ENCODE measurements at regions not wholly inside any gene's neighbourhood (a gene's known extent, or its start where the extent isn't known, plus 50 kb on each side); places are given as distances from the start of the nearest gene placed in this dataset.
"Not testable (repeated sequence)": the region's sequence is repeated elsewhere in the genome, so short reads cannot be mapped to it uniquely, and the experiment has no call there.

DNA sequence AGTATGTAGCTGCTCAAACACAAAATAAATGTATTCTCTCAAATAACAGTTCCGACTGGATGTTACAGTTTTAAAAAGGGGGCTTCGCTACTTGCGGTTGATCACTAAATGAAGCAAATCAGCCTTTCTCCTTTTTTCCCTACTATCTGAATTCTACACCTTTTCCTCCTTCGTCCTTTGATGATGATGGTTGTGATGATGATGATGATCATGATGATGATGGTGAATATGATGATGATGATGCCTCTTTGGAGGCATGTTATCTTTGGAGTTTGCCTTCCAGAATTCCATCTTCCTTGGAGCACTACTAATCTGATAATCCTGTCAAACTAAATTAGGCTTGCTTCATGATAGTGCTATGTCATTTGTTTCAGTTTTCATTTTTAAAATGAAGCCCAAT is 1073.3 kb downstream of the SOCS6 start:
- H2BK120ac ChIP-seq (ENCODE audit: low read depth, low read length): no peak overlapping the region
- 100% methylated on average over 1 of the region's 4 CpGs for WGBS

GRCh38 chr18:71355599-71355998 is 1066.8 kb downstream of the SOCS6 start:
- H2BK5ac ChIP-seq (ENCODE audit: low read depth, low read length, poor library complexity, severe bottlenecking); H3K18ac ChIP-seq (ENCODE audit: low read depth in 1 of 2, low read length in 2 of 2); H3K9me3 ChIP-seq (ENCODE audit: control insufficient read depth, low read length); H3K36me3 ChIP-seq (ENCODE audit: control insufficient read depth in 1 of 2, insufficient read depth in 2 of 2, low read depth in 1 of 2, low read length in 2 of 2); H3K23ac ChIP-seq (ENCODE audit: low read length in 2 of 2); H3K27ac ChIP-seq (ENCODE audit: low read length, poor library complexity, severe bottlenecking); H3K79me1 ChIP-seq (replicated peaks; ENCODE audit: low read length, poor library complexity, severe bottlenecking); H3K4me3 ChIP-seq (ENCODE audit: insufficient read depth in 1 of 2, low read depth in 1 of 2, low read length in 2 of 2); H2BK12ac ChIP-seq (ENCODE audit: low read length in 2 of 2); H2AFZ ChIP-seq (ENCODE audit: low read depth, low read length); DNase-seq; H3K9ac ChIP-seq (ENCODE audit: low read length); H3K4ac ChIP-seq (ENCODE audit: low read depth in 1 of 2, low read length in 2 of 2); H4K8ac ChIP-seq (ENCODE audit: low read length); H2BK15ac ChIP-seq (ENCODE audit: low read depth, poor library complexity, severe bottlenecking); H3K4me1 ChIP-seq (ENCODE audit: control insufficient read depth, insufficient read depth, low read depth, low read length); H3K27me3 ChIP-seq (ENCODE audit: control insufficient read depth in 1 of 2, insufficient read depth in 1 of 2, low read length in 2 of 2); H2AK5ac ChIP-seq (ENCODE audit: low read length, severe bottlenecking); H2BK120ac ChIP-seq (ENCODE audit: low read depth, low read length); H3K4me2 ChIP-seq (ENCODE audit: low read length, poor library complexity, severe bottlenecking); H4K91ac ChIP-seq (ENCODE audit: low read length); H3K14ac ChIP-seq (ENCODE audit: low read length in 2 of 2): not testable (repeated sequence)
- 77% methylated on average over 3 of the region's 3 CpGs for WGBS

More for the DNA sequence above, 1073.3 kb downstream of the SOCS6 start:
- Histone ChIP-seq H3K27me3 (ENCODE audit: control insufficient read depth in 1 of 2, insufficient read depth in 1 of 2, low read length in 2 of 2) (no peaks in the 10 kb centered on the region), H2AK5ac (ENCODE audit: low read length, severe bottlenecking) (no peak overlapping the region), H3K4me1 (ENCODE audit: control insufficient read depth, insufficient read depth, low read depth, low read length) (no peaks in the 10 kb centered on the region), H4K8ac (ENCODE audit: low read length) (no peak overlapping the region), H2AFZ (ENCODE audit: low read depth, low read length) (no peak overlapping the region), H3K18ac (ENCODE audit: low read depth in 1 of 2, low read length in 2 of 2) (no peak overlapping the region), H3K4me2 (ENCODE audit: low read length, poor library complexity, severe bottlenecking) (no peak overlapping the region), H3K4me3 (ENCODE audit: insufficient read depth in 1 of 2, low read depth in 1 of 2, low read length in 2 of 2) (no peak overlapping the region), H2BK15ac (ENCODE audit: low read depth, poor library complexity, severe bottlenecking) (no peak overlapping the region), H3K9me3 (ENCODE audit: control insufficient read depth, low read length) (peaks cover 23% of the 10 kb centered on the region), H2BK12ac (ENCODE audit: low read length in 2 of 2) (no peak overlapping the region), H2BK5ac (ENCODE audit: low read depth, low read length, poor library complexity, severe bottlenecking) (no peak overlapping the region), H3K4ac (ENCODE audit: low read depth in 1 of 2, low read length in 2 of 2) (no peak overlapping the region), H3K27ac (ENCODE audit: low read length, poor library complexity, severe bottlenecking) (no peak overlapping the region), H3K79me1 (replicated peaks; ENCODE audit: low read length, poor library complexity, severe bottlenecking) (no peaks in the 10 kb centered on the region), H3K14ac (ENCODE audit: low read length in 2 of 2) (no peak overlapping the region), H3K9ac (ENCODE audit: low read length) (no peak overlapping the region), H4K91ac (ENCODE audit: low read length) (no peak overlapping the region), H3K36me3 (ENCODE audit: control insufficient read depth in 1 of 2, insufficient read depth in 2 of 2, low read depth in 1 of 2, low read length in 2 of 2) (no peaks in the 10 kb centered on the region), H3K23ac (ENCODE audit: low read length in 2 of 2) (no peak overlapping the region)
- DNase-seq: no peak

GRCh38 chr18:71352618-71353017 is 1063.8 kb downstream of the SOCS6 start:
- no peak overlapping the region for H3K4ac ChIP-seq (ENCODE audit: low read depth in 1 of 2, low read length in 2 of 2)
- H2AK5ac ChIP-seq (ENCODE audit: low read length, severe bottlenecking): no peak overlapping the region
- H2BK15ac ChIP-seq (ENCODE audit: low read depth, poor library complexity, severe bottlenecking): no peak overlapping the region
- no peak overlapping the region for H2BK120ac ChIP-seq (ENCODE audit: low read depth, low read length)
- 69% methylated on average over 1 of the region's 1 CpG for WGBS
- H3K9ac ChIP-seq (ENCODE audit: low read length): no peak overlapping the region
- no peak overlapping the region for H3K23ac ChIP-seq (ENCODE audit: low read length in 2 of 2)
- no peak overlapping the region for H4K91ac ChIP-seq (ENCODE audit: low read length)
- no peaks in the 10 kb centered on the region for H3K27me3 ChIP-seq (ENCODE audit: control insufficient read depth in 1 of 2, insufficient read depth in 1 of 2, low read length in 2 of 2)
- H3K4me3 ChIP-seq (ENCODE audit: insufficient read depth in 1 of 2, low read depth in 1 of 2, low read length in 2 of 2): no peak overlapping the region
- H3K79me1 ChIP-seq (replicated peaks; ENCODE audit: low read length, poor library complexity, severe bottlenecking): no peaks in the 10 kb centered on the region
- no peak overlapping the region for H2AFZ ChIP-seq (ENCODE audit: low read depth, low read length)
- H3K14ac ChIP-seq (ENCODE audit: low read length in 2 of 2): no peak overlapping the region
- no peak overlapping the region for H4K8ac ChIP-seq (ENCODE audit: low read length)
- H3K27ac ChIP-seq (ENCODE audit: low read length, poor library complexity, severe bottlenecking): no peak overlapping the region
- no peak overlapping the region for H3K4me2 ChIP-seq (ENCODE audit: low read length, poor library complexity, severe bottlenecking)
- peaks cover 3% of the 10 kb centered on the region for H3K9me3 ChIP-seq (ENCODE audit: control insufficient read depth, low read length)
- H3K36me3 ChIP-seq (ENCODE audit: control insufficient read depth in 1 of 2, insufficient read depth in 2 of 2, low read depth in 1 of 2, low read length in 2 of 2): no peaks in the 10 kb centered on the region
- no peak overlapping the region for H2BK12ac ChIP-seq (ENCODE audit: low read length in 2 of 2)
- H3K18ac ChIP-seq (ENCODE audit: low read depth in 1 of 2, low read length in 2 of 2): no peak overlapping the region
- no peaks in the 10 kb centered on the region for H3K4me1 ChIP-seq (ENCODE audit: control insufficient read depth, insufficient read depth, low read depth, low read length)
- H2BK5ac ChIP-seq (ENCODE audit: low read depth, low read length, poor library complexity, severe bottlenecking): no peak overlapping the region
- DNase-seq: no peak

GRCh38 chr18:71336576-71337210 is 1047.8 kb downstream of the SOCS6 start:
- H3K9ac ChIP-seq (ENCODE audit: low read length): no peak overlapping the region
- no peaks in the 10 kb centered on the region for H3K4me1 ChIP-seq (ENCODE audit: control insufficient read depth, insufficient read depth, low read depth, low read length)
- no peaks in the 10 kb centered on the region for H3K36me3 ChIP-seq (ENCODE audit: control insufficient read depth in 1 of 2, insufficient read depth in 2 of 2, low read depth in 1 of 2, low read length in 2 of 2)
- H3K79me1 ChIP-seq (replicated peaks; ENCODE audit: low read length, poor library complexity, severe bottlenecking): no peaks in the 10 kb centered on the region
- no peaks in the 10 kb centered on the region for H3K27me3 ChIP-seq (ENCODE audit: control insufficient read depth in 1 of 2, insufficient read depth in 1 of 2, low read length in 2 of 2)
- WGBS: 62% methylated on average over 4 of the region's 6 CpGs
- no peak overlapping the region for H3K4ac ChIP-seq (ENCODE audit: low read depth in 1 of 2, low read length in 2 of 2)
- no peak overlapping the region for H3K18ac ChIP-seq (ENCODE audit: low read depth in 1 of 2, low read length in 2 of 2)
- no peak overlapping the region for H3K27ac ChIP-seq (ENCODE audit: low read length, poor library complexity, severe bottlenecking)
- H4K8ac ChIP-seq (ENCODE audit: low read length): no peak overlapping the region
- no peak overlapping the region for H2BK15ac ChIP-seq (ENCODE audit: low read depth, poor library complexity, severe bottlenecking)
- no peak overlapping the region for H3K4me3 ChIP-seq (ENCODE audit: insufficient read depth in 1 of 2, low read depth in 1 of 2, low read length in 2 of 2)
- no peak overlapping the region for H2BK120ac ChIP-seq (ENCODE audit: low read depth, low read length)
- no peak overlapping the region for H4K91ac ChIP-seq (ENCODE audit: low read length)
- no peak overlapping the region for H2AK5ac ChIP-seq (ENCODE audit: low read length, severe bottlenecking)
- DNase-seq: no peak
- H3K23ac ChIP-seq (ENCODE audit: low read length in 2 of 2): no peak overlapping the region
- no peaks in the 10 kb centered on the region for H3K9me3 ChIP-seq (ENCODE audit: control insufficient read depth, low read length)
- H3K14ac ChIP-seq (ENCODE audit: low read length in 2 of 2): no peak overlapping the region
- no peak overlapping the region for H2BK5ac ChIP-seq (ENCODE audit: low read depth, low read length, poor library complexity, severe bottlenecking)
- no peak overlapping the region for H2BK12ac ChIP-seq (ENCODE audit: low read length in 2 of 2)
- H2AFZ ChIP-seq (ENCODE audit: low read depth, low read length): no peak overlapping the region
- H3K4me2 ChIP-seq (ENCODE audit: low read length, poor library complexity, severe bottlenecking): no peak overlapping the region

All from mesenchymal stem cell (in vitro differentiated cells and primary cell).